ENCODE measurements at regions not wholly inside any gene's neighbourhood (a gene's known extent, or its start where the extent isn't known, plus 50 kb on each side); places are given as distances from the start of the nearest gene placed in this dataset.
A peak's percentile ranks its signal among the peaks of the same experiment; 100 is the strongest.

DNA sequence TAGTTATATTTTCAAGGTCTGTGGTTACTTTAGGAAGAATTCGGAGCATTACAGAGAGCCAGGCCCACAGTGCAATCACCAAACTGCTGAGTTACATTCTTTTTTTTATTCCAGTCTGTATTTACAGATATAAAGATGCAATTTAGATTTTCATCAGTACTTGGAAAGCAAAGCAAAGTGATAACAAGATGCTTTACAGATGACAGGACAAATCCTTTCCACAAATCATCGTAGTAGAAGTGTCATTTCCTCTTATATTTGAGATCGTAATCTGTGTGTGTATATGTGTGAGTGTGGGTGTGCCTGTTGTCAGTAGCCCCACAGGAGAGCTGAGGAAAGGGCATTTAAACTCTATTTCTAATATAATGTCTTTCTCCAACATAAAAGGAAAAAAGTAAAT lies 1893.7 kb downstream of the STIM2 start:
- H3K9me3 Mint-ChIP-seq (ENCODE audit: unreplicated experiment), result no peaks in the 10 kb centered on the region
- peak; percentile 32 for FAIRE-seq
- H2AFZ ChIP-seq (ENCODE audit: low read depth, low read length), result no peak overlapping the region

DNA sequence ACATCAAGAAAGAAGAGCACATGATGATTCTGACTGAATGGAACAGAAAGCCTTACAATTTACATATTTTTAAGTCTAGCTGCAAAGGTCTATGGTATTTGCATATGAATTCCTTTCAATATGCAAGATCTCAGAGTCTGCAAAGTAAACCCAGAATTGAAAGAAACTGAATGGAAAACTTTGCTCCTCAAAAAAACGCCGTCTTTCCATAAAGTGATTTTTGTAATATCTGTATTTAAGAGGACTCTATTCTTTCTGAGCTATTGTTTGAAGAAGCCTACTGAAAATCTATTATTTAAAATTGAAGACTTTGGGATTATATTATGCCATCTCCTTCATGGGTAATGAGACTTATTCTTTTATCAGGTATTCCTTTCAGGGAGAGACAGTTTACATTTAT lies 1894.4 kb downstream of the STIM2 start:
- Mint-ChIP-seq H3K36me3 (ENCODE audit: low read depth, unreplicated experiment) (no peaks in the 10 kb centered on the region), H3K27me3 (ENCODE audit: low read depth, unreplicated experiment) (no peaks in the 10 kb centered on the region), H3K9me3 (ENCODE audit: unreplicated experiment) (no peaks in the 10 kb centered on the region), H3K4me1 (ENCODE audit: low read depth, unreplicated experiment) (peaks cover 6% of the 10 kb centered on the region), H3K4me3 (ENCODE audit: unreplicated experiment) (no peak overlapping the region), H3K27ac (ENCODE audit: unreplicated experiment) (no peak overlapping the region)
- no peak for DNase-seq (ENCODE audit: low read depth)
- TF ChIP-seq, protein P1, sequence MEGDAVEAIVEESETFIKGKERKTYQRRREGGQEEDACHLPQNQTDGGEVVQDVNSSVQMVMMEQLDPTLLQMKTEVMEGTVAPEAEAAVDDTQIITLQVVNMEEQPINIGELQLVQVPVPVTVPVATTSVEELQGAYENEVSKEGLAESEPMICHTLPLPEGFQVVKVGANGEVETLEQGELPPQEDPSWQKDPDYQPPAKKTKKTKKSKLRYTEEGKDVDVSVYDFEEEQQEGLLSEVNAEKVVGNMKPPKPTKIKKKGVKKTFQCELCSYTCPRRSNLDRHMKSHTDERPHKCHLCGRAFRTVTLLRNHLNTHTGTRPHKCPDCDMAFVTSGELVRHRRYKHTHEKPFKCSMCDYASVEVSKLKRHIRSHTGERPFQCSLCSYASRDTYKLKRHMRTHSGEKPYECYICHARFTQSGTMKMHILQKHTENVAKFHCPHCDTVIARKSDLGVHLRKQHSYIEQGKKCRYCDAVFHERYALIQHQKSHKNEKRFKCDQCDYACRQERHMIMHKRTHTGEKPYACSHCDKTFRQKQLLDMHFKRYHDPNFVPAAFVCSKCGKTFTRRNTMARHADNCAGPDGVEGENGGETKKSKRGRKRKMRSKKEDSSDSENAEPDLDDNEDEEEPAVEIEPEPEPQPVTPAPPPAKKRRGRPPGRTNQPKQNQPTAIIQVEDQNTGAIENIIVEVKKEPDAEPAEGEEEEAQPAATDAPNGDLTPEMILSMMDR (IDR thresholded peaks at IDR 0.05; ENCODE audit: insufficient read depth, low read depth, low read length), result no peak
- no peak for TF ChIP-seq EZH2 (IDR thresholded peaks at IDR 0.05; ENCODE audit: insufficient read depth, low read length)
- H3K9ac ChIP-seq (ENCODE audit: low read length), result no peak overlapping the region
- H3K27me3 ChIP-seq (ENCODE audit: insufficient read depth, low read length), result no peaks in the 10 kb centered on the region
- H3K4me1 ChIP-seq (ENCODE audit: insufficient read depth, low read length), result no peaks in the 10 kb centered on the region
- H2AFZ ChIP-seq (ENCODE audit: low read depth, low read length), result no peak overlapping the region
- H3K79me2 ChIP-seq (ENCODE audit: insufficient read depth, low read length), result no peaks in the 10 kb centered on the region
- no peak overlapping the region for H3K27ac ChIP-seq (ENCODE audit: low read depth, low read length)
- no peaks in the 10 kb centered on the region for H3K9me3 ChIP-seq (ENCODE audit: insufficient read depth, low read depth, low read length)
- H3K4me2 ChIP-seq (ENCODE audit: low read length), result no peak overlapping the region
- no peaks in the 10 kb centered on the region for H3K36me3 ChIP-seq (ENCODE audit: insufficient read depth, low read length)
- FAIRE-seq, result no peak
- H4K20me1 ChIP-seq (ENCODE audit: insufficient read depth, low read length), result no peaks in the 10 kb centered on the region
- no peak overlapping the region for H3K4me3 ChIP-seq (ENCODE audit: insufficient read depth, low read depth, low read length)

More for the DNA sequence above, 1893.7 kb downstream of the STIM2 start:
- no peak overlapping the region for H3K27ac ChIP-seq (ENCODE audit: low read depth, low read length)
- H3K27me3 ChIP-seq (ENCODE audit: insufficient read depth, low read length), result no peaks in the 10 kb centered on the region
- no peak overlapping the region for H3K4me2 ChIP-seq (ENCODE audit: low read length)
- no peaks in the 10 kb centered on the region for H3K27me3 Mint-ChIP-seq (ENCODE audit: low read depth, unreplicated experiment)
- TF ChIP-seq EZH2 (IDR thresholded peaks at IDR 0.05; ENCODE audit: insufficient read depth, low read length), result no peak
- TF ChIP-seq, protein P1 (IDR thresholded peaks at IDR 0.05; ENCODE audit: insufficient read depth, low read depth, low read length), result no peak
- no peaks in the 10 kb centered on the region for H3K79me2 ChIP-seq (ENCODE audit: insufficient read depth, low read length)
- no peak for DNase-seq (ENCODE audit: low read depth)
- H3K36me3 ChIP-seq (ENCODE audit: insufficient read depth, low read length), result no peaks in the 10 kb centered on the region
- H3K4me1 Mint-ChIP-seq (ENCODE audit: low read depth, unreplicated experiment), result peaks cover 5% of the 10 kb centered on the region
- H3K4me1 ChIP-seq (ENCODE audit: insufficient read depth, low read length), result no peaks in the 10 kb centered on the region
- H4K20me1 ChIP-seq (ENCODE audit: insufficient read depth, low read length), result no peaks in the 10 kb centered on the region
- no peaks in the 10 kb centered on the region for H3K36me3 Mint-ChIP-seq (ENCODE audit: low read depth, unreplicated experiment)
- H3K4me3 ChIP-seq (ENCODE audit: insufficient read depth, low read depth, low read length), result no peak overlapping the region
- no peak overlapping the region for H3K4me3 Mint-ChIP-seq (ENCODE audit: unreplicated experiment)
- H3K9ac ChIP-seq (ENCODE audit: low read length), result no peak overlapping the region
- H3K9me3 ChIP-seq (ENCODE audit: insufficient read depth, low read depth, low read length), result no peaks in the 10 kb centered on the region
- no peak overlapping the region for H3K27ac Mint-ChIP-seq (ENCODE audit: unreplicated experiment)

DNA sequence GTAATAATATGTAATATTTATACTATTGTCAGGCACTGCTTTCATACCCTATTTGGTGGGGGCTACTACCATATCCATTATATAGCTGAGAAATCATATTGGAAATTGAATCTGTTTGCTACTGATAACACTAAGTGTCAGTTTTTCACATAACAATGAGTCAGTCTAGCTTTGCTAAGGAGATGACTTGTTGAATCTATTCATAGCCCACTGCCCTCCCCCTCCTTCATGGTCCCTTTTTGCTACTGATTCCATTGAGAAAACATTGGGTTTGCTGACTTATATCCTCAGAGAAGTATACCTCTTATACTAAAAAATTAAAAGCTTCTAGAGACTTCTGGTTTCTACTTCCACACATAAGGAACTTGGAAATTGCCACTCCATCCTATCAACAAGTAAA lies 1898.4 kb downstream of the STIM2 start:
- Mint-ChIP-seq H3K36me3 (ENCODE audit: low read depth, unreplicated experiment) (no peaks in the 10 kb centered on the region), H3K4me1 (ENCODE audit: low read depth, unreplicated experiment) (peaks cover 6% of the 10 kb centered on the region), H3K4me3 (ENCODE audit: unreplicated experiment) (no peak overlapping the region), H3K9me3 (ENCODE audit: unreplicated experiment) (no peaks in the 10 kb centered on the region), H3K27ac (ENCODE audit: unreplicated experiment) (no peak overlapping the region), H3K27me3 (ENCODE audit: low read depth, unreplicated experiment) (no peaks in the 10 kb centered on the region)
- no peaks in the 10 kb centered on the region for H3K79me2 ChIP-seq (ENCODE audit: insufficient read depth, low read length)
- no peaks in the 10 kb centered on the region for H4K20me1 ChIP-seq (ENCODE audit: insufficient read depth, low read length)
- TF ChIP-seq, protein P1 (IDR thresholded peaks at IDR 0.05; ENCODE audit: insufficient read depth, low read depth, low read length), result no peak
- no peak for TF ChIP-seq EZH2 (IDR thresholded peaks at IDR 0.05; ENCODE audit: insufficient read depth, low read length)
- H3K36me3 ChIP-seq (ENCODE audit: insufficient read depth, low read length), result no peaks in the 10 kb centered on the region
- DNase-seq (ENCODE audit: low read depth) (no peak), FAIRE-seq (no peak)
- H3K4me2 ChIP-seq (ENCODE audit: low read length), result no peak overlapping the region
- no peaks in the 10 kb centered on the region for H3K27me3 ChIP-seq (ENCODE audit: insufficient read depth, low read length)
- H3K9me3 ChIP-seq (ENCODE audit: insufficient read depth, low read depth, low read length), result no peaks in the 10 kb centered on the region
- H3K4me1 ChIP-seq (ENCODE audit: insufficient read depth, low read length), result no peaks in the 10 kb centered on the region
- H3K9ac ChIP-seq (ENCODE audit: low read length), result no peak overlapping the region
- H3K27ac ChIP-seq (ENCODE audit: low read depth, low read length), result no peak overlapping the region
- no peak overlapping the region for H2AFZ ChIP-seq (ENCODE audit: low read depth, low read length)
- H3K4me3 ChIP-seq (ENCODE audit: insufficient read depth, low read depth, low read length), result no peak overlapping the region

Data from astrocyte (in vitro differentiated cells and primary cell).